ENCODE measurements at regions not wholly inside any gene's neighbourhood (a gene's known extent, or its start where the extent isn't known, plus 50 kb on each side); places are given as distances from the start of the nearest gene placed in this dataset.

DNA sequence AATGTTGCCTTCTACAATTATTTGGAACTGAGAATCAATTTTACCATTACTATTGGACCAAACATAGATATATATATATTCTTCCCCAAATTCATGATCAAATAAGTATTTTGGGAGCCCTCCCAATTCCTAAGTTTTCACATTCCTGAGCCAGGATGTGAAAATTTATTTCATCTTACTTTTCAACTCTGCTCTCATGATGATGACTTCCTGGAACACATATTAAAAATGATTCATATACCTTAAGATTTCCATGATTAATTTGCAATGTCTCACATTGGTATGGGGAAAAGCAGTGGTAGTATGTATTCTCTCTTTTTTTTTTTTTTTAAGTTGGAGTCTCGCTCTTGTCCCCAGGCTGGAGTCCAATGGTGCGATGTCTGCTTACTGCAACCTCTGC is 596.1 kb upstream of the ZEB2 start:
- Histone ChIP-seq H3K36me3 (ENCODE audit: insufficient read depth, low read length, poor library complexity, severe bottlenecking) (no peaks in the 10 kb centered on the region), H3K27ac (ENCODE audit: low read depth, low read length, poor library complexity, severe bottlenecking) (no peak overlapping the region), H3K27me3 (replicated peaks; ENCODE audit: insufficient read depth, low read depth, low read length, poor library complexity) (no peaks in the 10 kb centered on the region), H3K4me1 (ENCODE audit: insufficient read depth, low read length, poor library complexity, severe bottlenecking) (no peaks in the 10 kb centered on the region), H3K9me3 (ENCODE audit: low read depth, low read length, poor library complexity, severe bottlenecking) (no peaks in the 10 kb centered on the region), H3K4me3 (ENCODE audit: low read depth, low read length, poor library complexity, severe bottlenecking) (no peak overlapping the region)
- ChIA-PET CTCF (no interaction called here), POLR2A (ENCODE audit: low non-redundant PET) (no interaction called here)
- no peak for TF ChIP-seq EZH2 (IDR thresholded peaks at IDR 0.05; ENCODE audit: borderline replicate concordance, low read depth, low read length, poor library complexity, severe bottlenecking)
- TF ChIP-seq, protein P1, sequence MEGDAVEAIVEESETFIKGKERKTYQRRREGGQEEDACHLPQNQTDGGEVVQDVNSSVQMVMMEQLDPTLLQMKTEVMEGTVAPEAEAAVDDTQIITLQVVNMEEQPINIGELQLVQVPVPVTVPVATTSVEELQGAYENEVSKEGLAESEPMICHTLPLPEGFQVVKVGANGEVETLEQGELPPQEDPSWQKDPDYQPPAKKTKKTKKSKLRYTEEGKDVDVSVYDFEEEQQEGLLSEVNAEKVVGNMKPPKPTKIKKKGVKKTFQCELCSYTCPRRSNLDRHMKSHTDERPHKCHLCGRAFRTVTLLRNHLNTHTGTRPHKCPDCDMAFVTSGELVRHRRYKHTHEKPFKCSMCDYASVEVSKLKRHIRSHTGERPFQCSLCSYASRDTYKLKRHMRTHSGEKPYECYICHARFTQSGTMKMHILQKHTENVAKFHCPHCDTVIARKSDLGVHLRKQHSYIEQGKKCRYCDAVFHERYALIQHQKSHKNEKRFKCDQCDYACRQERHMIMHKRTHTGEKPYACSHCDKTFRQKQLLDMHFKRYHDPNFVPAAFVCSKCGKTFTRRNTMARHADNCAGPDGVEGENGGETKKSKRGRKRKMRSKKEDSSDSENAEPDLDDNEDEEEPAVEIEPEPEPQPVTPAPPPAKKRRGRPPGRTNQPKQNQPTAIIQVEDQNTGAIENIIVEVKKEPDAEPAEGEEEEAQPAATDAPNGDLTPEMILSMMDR (conservative IDR thresholded peaks at IDR 0.05; ENCODE audit: low read depth, low read length) = no peak
- no TSS peak for BruUV-seq (replicated peaks)
- no peak for DNase-seq (ENCODE audit: low spot score)
- intact Hi-C loops (cut with micrococcal nuclease; ENCODE audit: unreplicated experiment) = no loop called here

DNA sequence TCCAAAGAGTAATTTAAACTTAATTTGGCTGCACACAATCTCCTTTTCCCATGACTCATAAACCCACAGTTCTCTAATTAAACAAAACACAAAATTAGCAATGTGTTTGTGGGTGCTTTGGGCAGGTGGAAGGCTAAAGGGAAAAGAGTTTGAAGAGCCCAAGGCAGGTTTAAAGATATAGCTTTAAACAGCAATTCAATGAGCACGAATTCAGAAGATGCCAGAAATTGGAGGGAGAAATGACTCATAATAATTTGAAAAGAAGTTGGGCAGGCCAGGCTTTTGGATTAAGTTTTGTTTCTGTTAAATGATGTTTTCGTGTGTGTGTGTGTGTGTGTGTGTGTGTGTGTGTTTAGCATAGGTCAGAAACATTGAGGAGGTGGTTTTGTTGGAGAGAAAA is 594.8 kb upstream of the ZEB2 start:
- no peak for DNase-seq (ENCODE audit: low spot score)
- Histone ChIP-seq H3K4me3 (ENCODE audit: low read depth, low read length, poor library complexity, severe bottlenecking) (no peak overlapping the region), H3K27ac (ENCODE audit: low read depth, low read length, poor library complexity, severe bottlenecking) (no peak overlapping the region), H3K4me1 (ENCODE audit: insufficient read depth, low read length, poor library complexity, severe bottlenecking) (no peaks in the 10 kb centered on the region), H3K36me3 (ENCODE audit: insufficient read depth, low read length, poor library complexity, severe bottlenecking) (no peaks in the 10 kb centered on the region), H3K27me3 (replicated peaks; ENCODE audit: insufficient read depth, low read depth, low read length, poor library complexity) (no peaks in the 10 kb centered on the region), H3K9me3 (ENCODE audit: low read depth, low read length, poor library complexity, severe bottlenecking) (no peaks in the 10 kb centered on the region)
- intact Hi-C loops (cut with micrococcal nuclease; ENCODE audit: unreplicated experiment) = no loop called here
- CTCF ChIA-PET = no interaction called here
- TF ChIP-seq, protein P1 (conservative IDR thresholded peaks at IDR 0.05; ENCODE audit: low read depth, low read length) = no peak
- TF ChIP-seq EZH2 (IDR thresholded peaks at IDR 0.05; ENCODE audit: borderline replicate concordance, low read depth, low read length, poor library complexity, severe bottlenecking) = no peak
- BruUV-seq (replicated peaks) = no TSS peak
- POLR2A ChIA-PET (ENCODE audit: low non-redundant PET) = no interaction called here

DNA sequence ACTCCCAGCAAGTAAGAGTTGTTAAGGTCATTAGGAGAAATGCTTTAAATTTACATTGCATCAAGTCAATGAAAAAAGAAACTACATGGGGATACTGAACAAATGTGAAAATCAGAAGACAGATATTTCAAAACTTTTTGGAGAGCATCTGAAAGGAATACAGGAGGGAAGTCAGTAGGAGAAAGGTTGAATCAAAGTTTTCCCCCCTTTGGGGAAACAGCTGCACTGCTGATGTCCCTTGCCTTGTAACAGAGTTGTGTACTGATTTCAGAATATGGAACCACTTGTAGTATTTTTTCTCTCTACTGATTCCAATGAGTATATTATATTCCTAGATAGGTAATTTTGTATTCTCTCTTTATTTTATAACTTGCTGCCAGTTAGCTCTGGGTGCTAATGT is 592.5 kb upstream of the ZEB2 start:
- intact Hi-C loops (cut with micrococcal nuclease; ENCODE audit: unreplicated experiment) = no loop called here
- POLR2A ChIA-PET (ENCODE audit: low non-redundant PET) = no interaction called here

More for the DNA sequence above, 592.5 kb upstream of the ZEB2 start:
- no peak for DNase-seq (ENCODE audit: low spot score)
- Histone ChIP-seq H3K27me3 (replicated peaks; ENCODE audit: insufficient read depth, low read depth, low read length, poor library complexity) (no peaks in the 10 kb centered on the region), H3K27ac (ENCODE audit: low read depth, low read length, poor library complexity, severe bottlenecking) (no peak overlapping the region), H3K4me3 (ENCODE audit: low read depth, low read length, poor library complexity, severe bottlenecking) (no peak overlapping the region), H3K9me3 (ENCODE audit: low read depth, low read length, poor library complexity, severe bottlenecking) (no peaks in the 10 kb centered on the region), H3K36me3 (ENCODE audit: insufficient read depth, low read length, poor library complexity, severe bottlenecking) (no peaks in the 10 kb centered on the region), H3K4me1 (ENCODE audit: insufficient read depth, low read length, poor library complexity, severe bottlenecking) (no peaks in the 10 kb centered on the region)
- no TSS peak for BruUV-seq (replicated peaks)
- TF ChIP-seq, protein P1 (conservative IDR thresholded peaks at IDR 0.05; ENCODE audit: low read depth, low read length) = no peak
- TF ChIP-seq EZH2 (IDR thresholded peaks at IDR 0.05; ENCODE audit: borderline replicate concordance, low read depth, low read length, poor library complexity, severe bottlenecking) = no peak
- CTCF ChIA-PET = no interaction called here
